Activated T-cell treated with anti-CD3 and anti-CD28 coated beads, Interleukin-2, amount 50 U/mL, for 72 hours (primary cell): ENCODE measurements at regions not wholly inside any gene's neighbourhood (a gene's known extent, or its start where the extent isn't known, plus 50 kb on each side); places are given as distances from the start of the nearest gene placed in this dataset.

Source experiments
- ATAC-seq, 2 donors: fragments of 150-1000 bp; cut with Tn5 transposase; replicated peaks in 1 of 2; 2 replicates each; pipeline ENCODE4 v1.10.0; 2021; ENCODE audit warnings: moderate library complexity in 2 of 2, mild to moderate bottlenecking in 1 of 2
- DNase-seq, 2 donors: peaks; one replicate each; pipeline ENCODE4 v3.0.0; 2021 to 2022; ENCODE audit warnings: mixed read lengths in 1 of 2
- H3K27ac Mint-ChIP-seq: one replicate; pipeline ENCODE4 v1.8.0; 2022; ENCODE audit warnings: mild to moderate bottlenecking, moderate library complexity, mixed read lengths
- H3K27me3 Mint-ChIP-seq: one replicate; pipeline ENCODE4 v1.8.0; 2022; ENCODE audit warnings: low read depth, mixed read lengths
- H3K36me3 Mint-ChIP-seq, 2 donors: one replicate each; pipeline ENCODE4 v1.8.0; 2022; ENCODE audit warnings: mixed read lengths in 2 of 2, mild to moderate bottlenecking in 1 of 2; ENCODE audit not compliant: insufficient read depth in 2 of 2
- H3K4me1 Mint-ChIP-seq: one replicate; pipeline ENCODE4 v1.8.0; 2022; ENCODE audit warnings: low read depth, mixed read lengths
- H3K4me3 Mint-ChIP-seq, 2 donors: one replicate each; pipeline ENCODE4 v1.8.0; 2022; ENCODE audit warnings: mild to moderate bottlenecking in 2 of 2, mixed read lengths in 2 of 2, moderate library complexity in 2 of 2
- H3K9me3 Mint-ChIP-seq, 2 donors: one replicate each; pipeline ENCODE4 v1.8.0; 2022; ENCODE audit warnings: mixed read lengths in 2 of 2

GRCh38 chr4:30462445-30463090 is 257.6 kb upstream of the PCDH7 start:
- Mint-ChIP-seq H3K4me3 (no peak overlapping the region), H3K36me3 (no peaks in the 10 kb centered on the region), H3K27me3 (no peaks in the 10 kb centered on the region), H3K9me3 (peaks cover 1 to 3% of the 10 kb centered on the region in 2 donors), H3K4me1 (no peaks in the 10 kb centered on the region), H3K27ac (no peak overlapping the region)
- DNase-seq (no peak), ATAC-seq (no peak)

DNA sequence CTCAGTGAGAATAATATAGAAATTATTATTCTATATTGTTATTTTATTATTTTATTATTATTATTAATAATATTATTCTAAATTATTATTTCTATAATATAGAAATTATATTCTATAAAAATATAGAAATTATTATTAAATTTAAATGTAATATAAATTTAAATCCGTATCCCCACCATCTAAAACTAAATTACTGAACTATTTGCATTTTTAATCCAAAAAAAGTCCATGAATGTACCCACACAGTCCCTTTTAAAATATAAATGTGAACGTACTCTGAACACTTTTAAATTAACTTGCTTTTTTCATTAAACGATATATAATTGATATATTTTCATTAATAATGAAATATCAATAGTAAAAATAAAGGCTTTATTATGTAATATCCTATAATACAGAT is 248.3 kb upstream of the PCDH7 start:
- ATAC-seq: no peak
- no peaks in the 10 kb centered on the region for H3K4me1 Mint-ChIP-seq
- peaks cover 0 to 3% of the 10 kb centered on the region in 2 donors for H3K9me3 Mint-ChIP-seq

GRCh38 chr4:30473225-30473624 is 246.9 kb upstream of the PCDH7 start:
- H3K9me3 Mint-ChIP-seq: peaks cover 0 to 3% of the 10 kb centered on the region in 2 donors

More for the DNA sequence above, 248.3 kb upstream of the PCDH7 start:
- Mint-ChIP-seq H3K27ac (no peak overlapping the region), H3K27me3 (no peaks in the 10 kb centered on the region), H3K4me3 (no peak overlapping the region), H3K36me3 (no peaks in the 10 kb centered on the region)
- DNase-seq: no peak

GRCh38 chr4:30495251-30495650 is 224.9 kb upstream of the PCDH7 start:
- no peak for ATAC-seq
- DNase-seq: no peak
- peaks cover 0 to 2% of the 10 kb centered on the region in 2 donors for H3K36me3 Mint-ChIP-seq
- peaks cover 4 to 6% of the 10 kb centered on the region in 2 donors for H3K9me3 Mint-ChIP-seq
- H3K4me1 Mint-ChIP-seq: no peaks in the 10 kb centered on the region
- no peaks in the 10 kb centered on the region for H3K27me3 Mint-ChIP-seq
- no peak overlapping the region for H3K27ac Mint-ChIP-seq
- H3K4me3 Mint-ChIP-seq: no peak overlapping the region

More at GRCh38 chr4:30473225-30473624, 246.9 kb upstream of the PCDH7 start:
- Mint-ChIP-seq H3K36me3 (no peaks in the 10 kb centered on the region), H3K4me1 (no peaks in the 10 kb centered on the region), H3K27ac (no peak overlapping the region), H3K4me3 (no peak overlapping the region), H3K27me3 (no peaks in the 10 kb centered on the region)
- no peak for DNase-seq
- no peak for ATAC-seq

GRCh38 chr4:30495651-30496310 is 224.4 kb upstream of the PCDH7 start:
- Mint-ChIP-seq H3K9me3 (peaks cover 4 to 6% of the 10 kb centered on the region in 2 donors), H3K27ac (no peak overlapping the region), H3K27me3 (no peaks in the 10 kb centered on the region), H3K4me1 (no peaks in the 10 kb centered on the region), H3K4me3 (no peak overlapping the region), H3K36me3 (peaks cover 0 to 2% of the 10 kb centered on the region in 2 donors)
- ATAC-seq: no peak
- no peak for DNase-seq

- no peak overlapping the region for H3K27ac Mint-ChIP-seq
- H3K4me3 Mint-ChIP-seq: no peak overlapping the region
- H3K27me3 Mint-ChIP-seq: no peaks in the 10 kb centered on the region
- DNase-seq (no peak), ATAC-seq (no peak)
- H3K4me1 Mint-ChIP-seq: no peaks in the 10 kb centered on the region
- no peaks in the 10 kb centered on the region for H3K36me3 Mint-ChIP-seq
- H3K9me3 Mint-ChIP-seq: peaks cover 5 to 6% of the 10 kb centered on the region in 2 donors
Measured at GRCh38 chr4:30511751-30512150, 208.4 kb upstream of the PCDH7 start.

DNA sequence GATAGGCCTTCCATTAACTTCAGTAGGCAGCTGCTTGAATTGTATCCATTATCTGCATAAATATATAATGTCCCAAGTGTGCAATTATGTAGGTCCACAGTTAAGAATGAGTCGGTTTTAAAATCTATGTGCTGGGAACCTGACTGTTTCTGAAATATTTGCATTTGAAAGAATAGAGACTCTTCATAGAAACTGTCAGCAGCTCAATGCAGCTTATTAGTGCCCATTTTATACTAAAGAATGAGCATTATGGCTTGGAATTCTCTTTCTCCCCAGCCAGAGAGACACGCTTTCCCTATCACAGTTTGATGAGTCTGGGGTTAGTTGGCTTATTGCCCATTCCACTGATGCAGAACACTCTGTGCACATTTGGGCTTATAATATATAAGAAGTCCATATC is 202.0 kb upstream of the PCDH7 start:
- H3K9me3 Mint-ChIP-seq: peaks cover 8 to 12% of the 10 kb centered on the region in 2 donors
- H3K4me1 Mint-ChIP-seq: no peaks in the 10 kb centered on the region
- H3K4me3 Mint-ChIP-seq: no peak overlapping the region
- DNase-seq: no peak
- H3K27me3 Mint-ChIP-seq: no peaks in the 10 kb centered on the region
- H3K27ac Mint-ChIP-seq: no peak overlapping the region
- no peak for ATAC-seq
- H3K36me3 Mint-ChIP-seq: no peaks in the 10 kb centered on the region

GRCh38 chr4:30525662-30526315 is 194.4 kb upstream of the PCDH7 start:
- Mint-ChIP-seq H3K4me3 (no peak overlapping the region), H3K9me3 (peaks cover 10 to 13% of the 10 kb centered on the region in 2 donors)

GRCh38 chr4:30535255-30535654 is 184.9 kb upstream of the PCDH7 start:
- Mint-ChIP-seq H3K4me1 (no peaks in the 10 kb centered on the region), H3K36me3 (peaks cover 0 to 1% of the 10 kb centered on the region in 2 donors), H3K27me3 (no peaks in the 10 kb centered on the region), H3K9me3 (peaks cover 12 to 14% of the 10 kb centered on the region in 2 donors), H3K4me3 (no peak overlapping the region), H3K27ac (no peak overlapping the region)
- ATAC-seq (no peak), DNase-seq (no peak)

More at GRCh38 chr4:30525662-30526315, 194.4 kb upstream of the PCDH7 start:
- ATAC-seq: no peak
- DNase-seq: no peak
- Mint-ChIP-seq H3K27me3 (no peaks in the 10 kb centered on the region), H3K27ac (no peak overlapping the region), H3K4me1 (no peaks in the 10 kb centered on the region), H3K36me3 (peaks cover 0 to 2% of the 10 kb centered on the region in 2 donors)

- H3K27me3 Mint-ChIP-seq: no peaks in the 10 kb centered on the region
- H3K27ac Mint-ChIP-seq: no peak overlapping the region
- peaks cover 0 to 2% of the 10 kb centered on the region in 2 donors for H3K36me3 Mint-ChIP-seq
- H3K9me3 Mint-ChIP-seq: peaks cover 11 to 12% of the 10 kb centered on the region in 2 donors
- ATAC-seq: no peak
- DNase-seq: no peak
- no peak overlapping the region for H3K4me3 Mint-ChIP-seq
- H3K4me1 Mint-ChIP-seq: no peaks in the 10 kb centered on the region
Measured at GRCh38 chr4:30536231-30536630, 183.9 kb upstream of the PCDH7 start.

DNA sequence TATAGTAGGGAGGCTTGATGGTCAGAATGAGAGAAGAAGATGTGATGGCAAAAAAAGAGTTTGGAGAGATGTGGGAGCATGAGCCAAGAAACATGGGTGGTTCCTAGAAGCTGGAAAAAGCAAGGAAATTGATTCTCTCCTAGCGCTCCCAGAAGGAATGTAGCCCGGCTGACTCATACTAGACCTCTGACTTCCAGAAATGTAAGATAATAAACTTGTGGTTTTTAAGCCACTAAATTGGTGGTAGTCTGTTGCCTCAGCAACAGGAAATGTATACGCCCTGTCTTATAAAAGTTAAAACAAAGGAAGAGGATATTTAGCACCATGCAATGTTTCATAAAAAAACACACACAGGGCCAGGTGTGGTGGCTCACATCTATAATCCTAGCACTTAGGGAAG is 182.7 kb upstream of the PCDH7 start:
- DNase-seq (no peak), ATAC-seq (no peak)
- Mint-ChIP-seq H3K36me3 (peaks cover 0 to 2% of the 10 kb centered on the region in 2 donors), H3K9me3 (peaks cover 10% of the 10 kb centered on the region in 2 donors), H3K27me3 (no peaks in the 10 kb centered on the region), H3K4me1 (no peaks in the 10 kb centered on the region), H3K27ac (no peak overlapping the region), H3K4me3 (no peak overlapping the region)

- no peaks in the 10 kb centered on the region for H3K4me1 Mint-ChIP-seq
- ATAC-seq (no peak), DNase-seq (no peak)
- no peak overlapping the region for H3K27ac Mint-ChIP-seq
- H3K4me3 Mint-ChIP-seq: no peak overlapping the region
- no peaks in the 10 kb centered on the region for H3K27me3 Mint-ChIP-seq
- peaks cover 0 to 2% of the 10 kb centered on the region in 2 donors for H3K36me3 Mint-ChIP-seq
- peaks cover 10% of the 10 kb centered on the region in 2 donors for H3K9me3 Mint-ChIP-seq
Measured at GRCh38 chr4:30538794-30539193, 181.4 kb upstream of the PCDH7 start.

DNA sequence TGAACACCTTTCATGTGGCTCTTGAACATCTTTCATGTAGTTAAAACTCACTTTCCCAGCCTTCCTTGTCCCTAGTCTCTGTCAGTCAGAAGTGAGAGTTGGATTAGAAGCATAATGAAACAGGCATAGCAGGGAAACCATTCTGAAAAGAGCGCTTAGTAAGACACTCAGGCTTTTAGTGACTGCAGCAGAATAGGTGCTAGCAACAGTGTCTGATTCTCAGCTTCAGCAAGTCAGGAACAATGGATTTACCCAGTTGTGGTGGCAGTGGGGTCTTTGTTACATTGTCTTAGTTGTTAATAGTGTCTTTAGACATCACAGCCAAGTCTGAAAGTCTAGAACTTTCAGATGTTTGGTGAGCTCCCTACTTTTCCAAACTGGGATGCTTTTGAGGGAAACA is 177.1 kb upstream of the PCDH7 start:
- peaks cover 1 to 2% of the 10 kb centered on the region in 2 donors for H3K36me3 Mint-ChIP-seq
- ATAC-seq: no peak
- no peaks in the 10 kb centered on the region for H3K4me1 Mint-ChIP-seq
- H3K27me3 Mint-ChIP-seq: no peaks in the 10 kb centered on the region
- no peak overlapping the region for H3K4me3 Mint-ChIP-seq
- DNase-seq: no peak
- no peak overlapping the region for H3K27ac Mint-ChIP-seq
- H3K9me3 Mint-ChIP-seq: peaks cover 3 to 6% of the 10 kb centered on the region in 2 donors
